Stimulated activated CD4-positive, alpha-beta T cell treated with anti-CD3 and anti-CD28 coated beads, Interleukin-12 subunit alpha, Interleukin-12 subunit beta, amount 100 ng/mL, for 24 hours (primary cell): ENCODE measurements at regions not wholly inside any gene's neighbourhood (a gene's known extent, or its start where the extent isn't known, plus 50 kb on each side); places are given as distances from the start of the nearest gene placed in this dataset.
"Not testable (repeated sequence)": the region's sequence is repeated elsewhere in the genome, so short reads cannot be mapped to it uniquely, and the experiment has no call there.

ENCODE experiments used
- DNase-seq, 2 experiments: peaks; one replicate each; pipeline ENCODE4 v3.0.0-alpha.2; 2020; ENCODE audit warnings: low read depth in 2 of 2

- no peak for DNase-seq
These were observed 262.9 kb upstream of the MAP2 start for GRCh38 chr2:209160800-209161588.

GRCh38 chr2:209162129-209162528 is 261.7 kb upstream of the MAP2 start:
- no peak for DNase-seq

- DNase-seq, result no peak
These were observed 241.9 kb upstream of the MAP2 start for GRCh38 chr2:209181984-209182383.

GRCh38 chr2:209186886-209187285 is 237.0 kb upstream of the MAP2 start:
- not testable (repeated sequence) for DNase-seq

GRCh38 chr2:209189893-209190292 is 234.0 kb upstream of the MAP2 start:
- DNase-seq, result no peak

- no peak for DNase-seq
These were observed 232.7 kb upstream of the MAP2 start for GRCh38 chr2:209191139-209191538.

GRCh38 chr2:209194717-209195116 is 229.1 kb upstream of the MAP2 start:
- DNase-seq, result no peak

- DNase-seq, result peak in 1 of 2 experiments; percentile 4
These were observed 215.6 kb upstream of the MAP2 start for GRCh38 chr2:209208211-209208610.

GRCh38 chr2:209209943-209210342 is 213.9 kb upstream of the MAP2 start:
- no peak for DNase-seq

GRCh38 chr2:209230560-209230959 is 193.3 kb upstream of the MAP2 start:
- no peak for DNase-seq

- DNase-seq, result no peak
These were observed 187.5 kb upstream of the MAP2 start for GRCh38 chr2:209236377-209236776.

GRCh38 chr2:209238765-209239584 is 184.9 kb upstream of the MAP2 start:
- no peak for DNase-seq

GRCh38 chr2:209239585-209239938 is 184.3 kb upstream of the MAP2 start:
- no peak for DNase-seq

GRCh38 chr2:209240204-209240603 is 183.6 kb upstream of the MAP2 start:
- no peak for DNase-seq

- DNase-seq, result no peak
These were observed 170.3 kb upstream of the MAP2 start for GRCh38 chr2:209253544-209253943.

GRCh38 chr2:209259767-209260166 is 164.1 kb upstream of the MAP2 start:
- no peak for DNase-seq

GRCh38 chr2:209260281-209260680 is 163.6 kb upstream of the MAP2 start:
- DNase-seq, result no peak

GRCh38 chr2:209261366-209262053 is 162.3 kb upstream of the MAP2 start:
- not testable (repeated sequence) for DNase-seq

GRCh38 chr2:209269024-209269423 is 154.8 kb upstream of the MAP2 start:
- no peak for DNase-seq

GRCh38 chr2:209276000-209276399 is 147.8 kb upstream of the MAP2 start:
- no peak for DNase-seq

- no peak for DNase-seq
These were observed 146.4 kb upstream of the MAP2 start for GRCh38 chr2:209277444-209277843.

- DNase-seq, result no peak
These were observed 125.2 kb upstream of the MAP2 start for GRCh38 chr2:209298601-209299000.

- not testable (repeated sequence) for DNase-seq
These were observed 124.4 kb upstream of the MAP2 start for GRCh38 chr2:209299478-209299877.
